ENCODE measurements at regions not wholly inside any gene's neighbourhood (a gene's known extent, or its start where the extent isn't known, plus 50 kb on each side); places are given as distances from the start of the nearest gene placed in this dataset.

DNA sequence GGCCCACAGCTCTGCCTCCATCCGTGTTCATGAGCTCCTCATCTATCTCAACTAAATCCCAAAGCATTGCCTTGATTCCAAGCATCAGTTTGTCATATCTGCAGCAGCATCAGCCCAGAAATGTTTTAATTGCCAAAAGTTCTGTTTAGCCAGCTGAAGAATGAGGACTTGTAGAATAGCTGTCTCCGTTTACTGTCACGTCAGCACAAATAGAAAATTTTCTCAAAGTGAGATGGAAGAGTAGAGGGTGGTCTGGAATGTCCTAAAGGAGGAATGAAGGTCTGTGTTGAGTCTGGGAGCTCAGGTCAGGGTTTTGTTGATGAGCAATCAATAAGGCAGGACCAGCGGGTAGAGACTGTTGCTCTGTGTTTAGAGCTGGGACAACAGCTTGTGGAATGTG is 134.9 kb upstream of the ISX start:
- no peak for TF ChIP-seq CTCF (IDR thresholded peaks at IDR 0.05; ENCODE audit: poor library complexity, severe bottlenecking)
- DNase-seq (ENCODE audit: low spot score): no peak
- ATAC-seq (ENCODE audit: low read depth): no peak
- no peaks in the 10 kb centered on the region for H3K27me3 ChIP-seq (ENCODE audit: insufficient read depth, poor library complexity, severe bottlenecking)
- no peaks in the 10 kb centered on the region for H3K36me3 ChIP-seq (ENCODE audit: low read depth)
- no peaks in the 10 kb centered on the region for H3K9me3 ChIP-seq (ENCODE audit: severe bottlenecking)
- no peak overlapping the region for H3K27ac ChIP-seq (ENCODE audit: poor library complexity, severe bottlenecking)
- H3K4me1 ChIP-seq (ENCODE audit: insufficient read depth, poor library complexity, severe bottlenecking): no peaks in the 10 kb centered on the region
- H3K4me3 ChIP-seq (ENCODE audit: severe bottlenecking): no peak overlapping the region

GRCh38 chr22:34934261-34934660 is 131.7 kb upstream of the ISX start:
- ATAC-seq (ENCODE audit: low read depth) (no peak), DNase-seq (ENCODE audit: low spot score) (no peak)
- Histone ChIP-seq H3K27ac (ENCODE audit: poor library complexity, severe bottlenecking) (no peak overlapping the region), H3K36me3 (ENCODE audit: low read depth) (no peaks in the 10 kb centered on the region), H3K27me3 (ENCODE audit: insufficient read depth, poor library complexity, severe bottlenecking) (no peaks in the 10 kb centered on the region), H3K9me3 (ENCODE audit: severe bottlenecking) (no peaks in the 10 kb centered on the region), H3K4me3 (ENCODE audit: severe bottlenecking) (no peak overlapping the region), H3K4me1 (ENCODE audit: insufficient read depth, poor library complexity, severe bottlenecking) (no peaks in the 10 kb centered on the region)
- no peak for TF ChIP-seq CTCF (IDR thresholded peaks at IDR 0.05; ENCODE audit: poor library complexity, severe bottlenecking)

GRCh38 chr22:34943830-34944229 is 122.1 kb upstream of the ISX start:
- H3K4me1 ChIP-seq (ENCODE audit: insufficient read depth, poor library complexity, severe bottlenecking): no peaks in the 10 kb centered on the region
- no peak for ATAC-seq (ENCODE audit: low read depth)
- H3K27ac ChIP-seq (ENCODE audit: poor library complexity, severe bottlenecking): no peak overlapping the region
- H3K9me3 ChIP-seq (ENCODE audit: severe bottlenecking): no peaks in the 10 kb centered on the region
- TF ChIP-seq CTCF (IDR thresholded peaks at IDR 0.05; ENCODE audit: poor library complexity, severe bottlenecking): no peak
- H3K4me3 ChIP-seq (ENCODE audit: severe bottlenecking): no peak overlapping the region
- H3K27me3 ChIP-seq (ENCODE audit: insufficient read depth, poor library complexity, severe bottlenecking): no peaks in the 10 kb centered on the region
- no peak for DNase-seq (ENCODE audit: low spot score)
- no peaks in the 10 kb centered on the region for H3K36me3 ChIP-seq (ENCODE audit: low read depth)

GRCh38 chr22:34946339-34946985 is 119.5 kb upstream of the ISX start:
- Histone ChIP-seq H3K27ac (ENCODE audit: poor library complexity, severe bottlenecking) (no peak overlapping the region), H3K36me3 (ENCODE audit: low read depth) (no peaks in the 10 kb centered on the region), H3K27me3 (ENCODE audit: insufficient read depth, poor library complexity, severe bottlenecking) (no peaks in the 10 kb centered on the region), H3K9me3 (ENCODE audit: severe bottlenecking) (no peaks in the 10 kb centered on the region), H3K4me3 (ENCODE audit: severe bottlenecking) (no peak overlapping the region), H3K4me1 (ENCODE audit: insufficient read depth, poor library complexity, severe bottlenecking) (no peaks in the 10 kb centered on the region)
- ATAC-seq (ENCODE audit: low read depth): no peak
- TF ChIP-seq CTCF (IDR thresholded peaks at IDR 0.05; ENCODE audit: poor library complexity, severe bottlenecking): no peak
- no peak for DNase-seq (ENCODE audit: low spot score)

DNA sequence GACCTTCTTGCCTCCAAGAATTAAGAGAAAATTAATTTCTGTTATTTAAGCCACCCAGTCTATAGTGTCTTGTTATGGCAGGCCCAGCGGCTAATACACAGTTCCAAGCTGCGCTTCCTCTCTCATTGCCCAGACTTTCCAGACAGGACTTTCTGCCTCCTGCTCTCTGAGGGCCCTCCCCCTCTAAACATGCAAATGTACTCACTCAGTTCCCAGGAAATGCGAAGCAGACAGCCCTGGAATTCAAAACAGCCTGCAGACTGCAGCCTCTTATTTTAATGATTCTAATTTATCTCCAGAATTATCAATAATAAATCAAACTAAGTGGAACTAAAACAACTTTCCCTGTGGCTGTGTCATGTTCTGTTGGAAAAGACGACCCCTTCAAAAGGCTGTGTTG is 115.5 kb upstream of the ISX start:
- Histone ChIP-seq H3K27me3 (ENCODE audit: insufficient read depth, poor library complexity, severe bottlenecking) (no peaks in the 10 kb centered on the region), H3K9me3 (ENCODE audit: severe bottlenecking) (no peaks in the 10 kb centered on the region), H3K4me1 (ENCODE audit: insufficient read depth, poor library complexity, severe bottlenecking) (no peaks in the 10 kb centered on the region), H3K27ac (ENCODE audit: poor library complexity, severe bottlenecking) (no peak overlapping the region), H3K36me3 (ENCODE audit: low read depth) (no peaks in the 10 kb centered on the region), H3K4me3 (ENCODE audit: severe bottlenecking) (no peak overlapping the region)
- no peak for ATAC-seq (ENCODE audit: low read depth)
- no peak for DNase-seq (ENCODE audit: low spot score)
- no peak for TF ChIP-seq CTCF (IDR thresholded peaks at IDR 0.05; ENCODE audit: poor library complexity, severe bottlenecking)
